CD1c-positive myeloid dendritic cell (primary cell): ENCODE measurements at regions not wholly inside any gene's neighbourhood (a gene's known extent, or its start where the extent isn't known, plus 50 kb on each side); places are given as distances from the start of the nearest gene placed in this dataset.
"Not testable (repeated sequence)": the region's sequence is repeated elsewhere in the genome, so short reads cannot be mapped to it uniquely, and the experiment has no call there.

Source experiments
- DNase-seq: peaks from one replicate; pipeline ENCODE4 v3.0.0-alpha.2; 2016; ENCODE audit errors: extremely low spot score

DNA sequence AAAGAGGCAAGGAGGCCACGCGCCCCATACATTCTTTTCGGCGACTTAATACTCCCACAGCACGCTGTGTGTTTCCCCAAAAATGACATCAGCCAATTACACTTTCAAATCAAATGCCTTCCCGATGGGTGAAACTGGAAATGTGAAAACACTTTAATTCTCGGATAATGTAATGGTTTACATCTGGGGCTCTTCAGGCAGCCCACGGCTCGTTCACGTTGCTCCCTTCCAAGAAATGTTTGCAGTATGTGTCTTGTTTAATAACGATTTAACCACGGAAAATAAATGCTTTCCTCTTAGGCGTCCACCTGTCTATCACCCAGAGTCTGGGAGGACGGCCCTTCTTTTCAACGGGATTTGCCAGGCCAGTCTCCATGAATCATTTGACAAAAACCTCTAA, 272.5 kb downstream of the SHOX start:
- no peak for DNase-seq

DNA sequence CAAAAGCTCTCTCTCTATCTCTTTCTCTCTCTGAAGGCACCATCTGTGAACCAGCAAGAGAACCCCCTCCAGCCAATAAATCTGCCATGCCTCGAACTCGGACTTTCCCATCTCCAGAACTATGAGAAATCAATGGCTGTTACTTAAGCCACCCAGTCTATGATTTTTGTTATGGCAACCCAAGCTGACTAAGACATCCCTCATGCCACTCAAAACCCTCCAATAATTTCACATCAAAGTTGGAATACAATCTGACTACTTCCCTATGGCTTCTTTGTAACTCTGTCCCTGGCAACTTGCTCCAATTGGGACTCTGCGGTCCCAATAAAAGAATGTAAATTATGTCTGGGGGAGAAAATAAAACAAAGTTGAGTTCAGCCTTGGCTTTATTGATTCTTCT, 265.7 kb downstream of the SHOX start:
- no peak for DNase-seq

DNA sequence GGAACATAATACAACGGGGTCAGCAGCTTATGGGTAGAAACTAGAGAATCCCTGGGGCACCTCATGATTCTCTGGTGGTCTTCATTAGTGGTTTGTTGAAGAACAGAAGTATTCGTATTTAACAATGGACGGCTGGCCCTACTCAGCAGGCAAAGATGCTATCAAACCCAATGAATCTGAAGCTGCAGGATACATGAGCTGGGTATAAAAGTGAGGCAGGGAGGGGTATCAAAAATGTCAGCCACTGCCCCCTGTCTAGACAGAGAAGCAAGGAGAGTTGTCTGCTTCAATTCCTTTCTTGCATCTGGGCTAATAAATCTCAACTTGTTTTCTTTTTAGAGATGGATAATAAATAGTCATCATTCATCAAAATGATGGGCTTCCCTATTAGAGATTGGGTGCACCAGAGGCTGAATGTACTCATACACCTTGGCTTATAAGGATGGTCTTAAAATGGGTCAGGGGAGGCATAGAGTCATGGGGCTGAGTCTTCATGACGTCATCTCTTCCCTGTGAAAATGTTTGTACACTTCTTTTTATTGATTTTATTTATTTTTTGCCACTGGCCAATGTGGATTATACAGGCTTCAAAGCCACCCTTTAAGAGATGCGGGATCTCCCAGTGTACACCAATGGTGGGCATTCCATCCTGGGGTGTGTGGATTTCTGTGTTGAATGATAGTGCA, 259.5 kb downstream of the SHOX start:
- DNase-seq: no peak

DNA sequence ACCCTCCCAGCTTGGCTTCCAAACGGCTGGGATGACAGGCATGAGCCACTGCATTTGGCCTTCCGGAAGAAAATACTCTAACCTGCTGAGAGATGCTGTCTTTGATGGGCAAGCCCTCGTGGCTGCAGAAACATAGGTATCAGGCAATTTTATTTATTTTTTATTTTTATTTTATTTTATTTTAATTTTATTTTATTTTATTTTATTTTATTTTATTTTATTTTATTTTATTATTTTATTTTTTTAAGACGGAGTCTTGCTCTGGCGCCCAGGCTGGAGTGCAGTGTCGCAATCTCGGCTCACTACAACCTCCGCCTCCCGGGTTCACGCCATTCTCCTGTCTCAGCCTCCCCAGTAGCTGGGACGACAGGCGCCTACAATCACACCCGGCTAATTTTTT, 257.1 kb downstream of the SHOX start:
- not testable (repeated sequence) for DNase-seq

DNA sequence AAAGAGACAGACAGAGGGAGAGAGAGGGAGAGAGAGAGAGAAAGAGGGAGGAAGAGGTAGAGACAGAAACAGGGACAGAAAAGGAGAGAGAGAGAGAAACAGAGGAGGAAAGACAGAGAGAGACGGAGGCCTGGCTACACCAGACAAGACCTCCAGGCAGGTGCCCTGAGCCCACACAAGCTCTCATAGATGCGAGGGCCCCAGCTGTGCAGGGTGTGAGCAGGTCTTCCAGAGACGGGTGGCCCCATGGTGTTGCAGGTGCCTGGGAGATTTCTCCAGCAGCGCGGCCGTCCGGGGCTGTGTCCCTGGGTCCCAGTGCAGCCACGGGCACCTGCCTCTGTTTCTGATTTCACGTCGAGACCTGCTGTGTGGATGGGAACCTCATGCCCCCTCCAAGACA, 253.0 kb downstream of the SHOX start:
- DNase-seq: no peak

DNA sequence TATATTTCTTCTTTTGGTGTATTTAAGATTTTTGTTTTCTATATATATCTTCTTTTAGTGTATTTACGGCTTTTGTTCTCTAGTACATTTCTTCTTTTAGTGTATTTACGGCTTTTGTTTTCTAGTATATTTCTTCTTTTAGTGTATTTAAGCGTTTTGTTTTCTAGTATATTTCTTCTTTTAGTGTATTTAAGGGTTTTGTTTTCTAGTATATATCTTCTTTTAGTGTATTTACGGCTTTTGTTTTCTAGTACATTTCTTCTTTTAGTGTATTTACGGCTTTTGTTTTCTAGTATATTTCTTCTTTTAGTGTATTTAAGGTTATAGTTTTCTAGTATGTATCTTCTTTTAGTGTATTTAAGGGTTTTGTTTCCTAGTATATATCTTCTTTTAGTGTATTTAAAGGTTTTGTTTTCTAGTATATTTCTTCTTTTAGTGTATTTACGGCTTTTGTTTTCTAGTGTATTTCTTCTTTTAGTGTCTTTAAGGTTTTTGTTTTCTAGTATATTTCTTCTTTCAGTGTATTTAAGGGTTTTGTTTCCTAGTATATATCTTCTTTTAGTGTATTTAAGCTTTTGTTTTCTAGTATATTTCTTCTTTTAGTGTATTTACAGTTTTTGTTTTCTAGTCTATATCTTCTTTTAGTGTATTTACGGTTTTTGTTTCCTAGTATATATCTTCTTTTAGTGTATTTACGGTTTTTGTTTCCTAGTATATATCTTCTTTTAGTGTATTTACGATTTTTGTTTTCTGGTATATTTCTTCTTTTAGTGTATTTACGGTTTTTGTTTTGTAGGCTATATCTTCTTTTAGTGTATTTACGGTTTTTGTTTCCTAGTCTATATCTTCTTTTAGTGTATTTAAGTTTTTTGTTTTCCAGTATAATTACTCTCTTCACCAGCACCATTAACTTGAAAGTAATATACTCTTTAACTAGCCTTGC, 249.4 kb downstream of the SHOX start:
- not testable (repeated sequence) for DNase-seq

DNA sequence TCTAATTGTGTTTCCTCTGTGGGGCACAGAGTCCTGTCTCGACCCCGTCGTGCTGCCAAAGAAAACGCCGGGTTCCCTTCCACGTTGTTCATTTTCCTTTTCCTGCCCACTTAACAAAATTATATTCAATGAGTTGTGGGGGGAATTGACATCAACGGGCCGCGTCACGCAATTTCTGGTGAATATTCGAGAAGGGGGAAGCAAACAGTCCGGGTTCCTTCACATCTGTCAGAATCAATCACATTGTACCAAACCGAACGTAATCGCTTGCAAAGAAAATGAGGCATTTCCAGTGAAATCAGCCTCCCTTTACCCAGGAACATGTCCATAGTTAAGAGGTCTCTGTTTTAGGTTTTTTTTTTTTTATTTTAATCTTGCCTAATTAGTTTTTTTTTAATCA, 243.5 kb downstream of the SHOX start:
- DNase-seq: no peak

DNA sequence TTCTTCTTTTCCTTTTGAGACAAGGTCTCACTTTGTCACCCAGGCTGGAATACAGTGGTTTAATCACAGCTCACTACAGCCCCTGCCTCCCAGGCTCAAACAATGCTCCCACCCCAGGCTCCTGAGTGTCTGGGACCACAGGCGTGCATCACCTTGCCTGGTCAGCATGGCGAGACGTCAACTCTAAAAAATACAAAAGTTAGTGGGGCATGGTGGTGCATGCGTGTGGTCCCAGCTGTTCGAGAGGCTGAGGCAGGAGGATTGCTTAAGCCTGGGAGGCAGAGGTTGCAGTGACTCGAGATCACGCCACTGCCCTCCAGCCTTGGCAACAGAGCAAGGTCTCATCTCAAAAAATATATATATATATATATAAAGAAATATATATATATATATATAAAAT, 242.4 kb downstream of the SHOX start:
- no peak for DNase-seq

DNA sequence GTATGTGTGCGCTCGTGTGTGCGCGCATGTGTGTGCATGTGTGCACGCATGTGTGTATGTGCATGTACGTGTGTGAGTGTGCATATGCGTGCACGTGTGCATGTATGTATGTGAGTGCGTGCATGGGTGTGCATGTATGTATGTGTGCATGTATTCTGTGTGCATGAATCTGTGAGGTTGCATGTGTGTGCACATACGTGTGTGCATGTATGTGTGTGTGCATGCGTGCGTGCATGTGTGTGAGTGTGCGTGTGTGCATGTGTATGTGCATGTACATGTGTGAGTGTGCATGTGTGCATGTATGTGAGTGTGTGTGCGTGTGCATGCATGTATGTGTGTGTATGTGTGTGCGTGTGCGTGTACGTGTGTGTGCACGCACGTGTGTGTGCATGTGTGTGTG, 241.5 kb downstream of the SHOX start:
- DNase-seq: no peak

DNA sequence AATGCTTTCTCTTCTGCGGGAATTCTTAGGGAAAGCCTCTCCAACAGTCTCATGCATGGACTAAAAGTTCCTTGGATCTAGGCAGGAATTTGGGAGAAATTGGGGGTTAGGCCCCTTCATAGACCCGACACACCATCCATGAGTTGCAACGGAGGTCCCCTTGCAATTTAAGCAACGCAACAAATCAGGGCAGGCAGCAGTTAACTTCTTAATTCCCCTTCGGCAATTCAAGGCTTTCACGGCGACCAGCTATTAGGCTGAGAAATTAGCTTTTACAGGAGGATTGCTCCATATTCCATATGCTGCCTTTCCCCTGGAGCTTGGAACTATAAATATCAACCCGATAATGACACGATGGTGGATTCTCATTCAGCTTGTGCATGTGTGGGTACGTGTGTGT, 241.0 kb downstream of the SHOX start:
- DNase-seq: no peak

DNA sequence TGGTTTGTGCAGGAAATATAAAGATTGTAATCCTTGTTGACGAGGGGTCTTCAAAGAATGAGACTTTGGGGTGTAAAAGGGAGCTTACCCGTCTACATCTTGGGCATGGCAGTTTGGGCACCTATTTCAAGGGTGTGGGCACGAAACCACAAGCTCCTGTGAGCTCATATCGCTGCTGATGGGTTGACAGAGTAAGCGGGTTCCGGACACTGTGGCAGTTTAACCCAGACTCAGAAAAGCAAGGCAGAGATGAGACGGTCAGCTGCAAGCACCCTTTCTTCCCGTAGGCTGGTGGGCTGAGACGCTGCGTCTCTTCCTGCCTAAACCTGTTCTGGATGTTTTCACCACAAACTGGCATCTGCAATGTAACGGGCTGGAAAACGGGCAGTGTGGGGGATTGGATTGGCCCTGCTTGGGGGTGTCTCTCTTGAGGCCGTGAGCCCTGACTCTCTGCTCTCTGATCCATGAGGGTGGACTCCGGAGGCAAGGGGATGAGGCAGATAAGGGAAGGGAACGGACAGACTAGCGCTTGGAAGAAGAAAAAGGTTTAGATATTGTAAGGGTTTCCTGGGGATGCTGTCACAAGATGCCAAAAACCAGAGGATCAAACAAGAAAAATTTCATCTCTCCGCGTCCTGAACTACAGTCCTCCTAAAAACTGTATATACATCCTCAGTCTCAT, 237.5 kb downstream of the SHOX start:
- DNase-seq: no peak

DNA sequence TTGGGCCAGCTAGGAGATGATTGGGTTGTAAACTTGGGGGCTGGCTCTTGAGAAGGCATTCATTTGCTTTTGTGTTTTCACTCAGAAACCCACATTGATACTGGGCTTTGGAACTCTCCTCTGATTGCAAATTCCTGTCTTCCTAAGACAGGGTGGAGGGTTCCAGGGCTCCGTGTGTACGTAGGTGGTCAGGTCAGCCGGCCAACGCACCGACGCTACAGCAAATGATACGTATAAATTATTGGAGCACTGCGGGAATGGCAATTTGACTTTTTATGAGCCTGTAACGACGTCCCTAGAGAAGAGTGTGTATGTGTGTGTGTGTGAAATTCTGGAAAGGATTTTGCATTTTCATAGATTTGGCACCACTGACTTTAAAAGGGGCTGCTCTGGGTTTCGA, 236.9 kb downstream of the SHOX start:
- DNase-seq: no peak

DNA sequence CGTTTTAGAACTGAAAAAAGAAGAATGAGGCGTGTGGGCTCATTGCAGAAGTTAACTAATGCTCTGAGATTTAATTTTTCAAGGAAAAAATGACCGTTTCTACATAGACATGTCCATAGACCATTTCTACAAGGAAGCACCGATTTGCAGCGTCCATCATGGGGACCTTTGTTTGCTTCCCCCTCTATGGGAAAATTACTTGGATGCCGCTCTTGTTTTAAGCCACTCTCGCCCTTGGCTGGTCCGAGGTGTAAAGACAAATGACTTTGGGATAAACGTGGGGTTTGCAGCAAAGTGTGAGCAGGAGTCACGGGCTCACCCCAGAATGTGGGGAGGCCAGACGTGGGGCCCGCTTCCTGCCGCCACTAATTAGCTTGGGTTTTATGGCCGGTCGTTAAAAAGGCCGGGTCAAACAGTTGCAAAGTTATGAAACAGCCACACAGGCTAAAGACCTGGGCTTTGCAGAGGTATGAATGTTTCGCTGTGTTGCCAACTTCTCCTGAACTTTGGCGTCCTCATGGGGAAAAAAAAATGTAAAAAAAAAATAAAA, 235.9 kb downstream of the SHOX start:
- no peak for DNase-seq

DNA sequence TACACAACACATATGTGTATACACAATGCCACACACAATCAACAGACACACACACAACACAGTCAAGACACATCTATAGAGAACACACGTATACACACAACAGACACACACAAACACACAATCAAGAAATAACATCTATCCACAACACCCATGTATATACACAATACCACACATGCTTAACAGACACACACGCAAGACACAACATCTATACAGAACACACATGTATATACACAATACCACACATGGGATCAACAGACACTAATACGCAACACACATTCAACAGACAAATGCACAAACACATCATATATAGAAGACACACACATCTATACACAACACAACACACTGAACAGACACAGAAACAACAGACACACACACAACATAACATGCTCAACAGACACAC, 234.8 kb downstream of the SHOX start:
- no peak for DNase-seq

DNA sequence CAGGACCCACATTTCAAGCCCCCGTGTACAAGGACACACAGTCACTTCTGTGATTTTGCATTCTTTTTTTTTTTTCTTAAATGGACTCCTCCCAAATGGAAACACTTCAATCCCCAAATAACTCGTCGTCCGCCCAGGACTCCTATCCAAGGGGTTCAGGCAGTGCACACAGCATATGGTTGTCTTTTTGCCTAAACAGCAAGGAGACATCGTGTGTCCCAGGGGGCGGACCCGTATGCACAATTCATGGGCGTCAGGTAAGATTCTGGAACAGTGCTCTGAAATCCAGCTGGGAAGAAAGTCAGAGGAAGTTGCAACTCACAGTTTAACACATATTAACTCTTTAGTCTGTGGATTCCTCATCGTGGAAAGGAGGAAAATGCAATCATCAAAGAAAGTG, 231.3 kb downstream of the SHOX start:
- no peak for DNase-seq

DNA sequence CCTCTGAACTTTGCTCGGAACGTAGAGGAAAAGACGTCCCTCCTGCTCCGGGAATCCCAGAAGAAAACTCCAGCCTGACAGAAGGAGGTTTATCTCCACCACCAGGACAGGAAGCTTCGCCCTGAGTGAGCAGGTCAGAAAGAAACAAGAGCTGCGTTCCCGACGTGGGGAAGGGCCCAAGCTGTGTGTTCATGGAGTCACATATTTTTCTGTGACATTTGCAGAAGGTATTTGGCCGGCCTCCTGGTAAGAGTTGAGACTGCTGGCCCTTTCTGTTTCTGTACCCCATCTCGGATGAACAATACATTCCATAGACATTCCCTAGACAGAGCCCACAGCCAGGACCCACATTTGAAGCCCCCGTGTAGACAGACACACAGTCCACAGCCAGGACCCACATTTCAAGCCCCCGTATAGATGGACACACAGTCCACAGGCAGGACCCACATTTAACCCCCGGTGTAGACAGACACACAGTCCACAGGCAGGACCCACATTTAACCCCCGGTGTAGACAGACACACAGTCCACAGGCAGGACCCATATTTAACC, 230.8 kb downstream of the SHOX start:
- no peak for DNase-seq

DNA sequence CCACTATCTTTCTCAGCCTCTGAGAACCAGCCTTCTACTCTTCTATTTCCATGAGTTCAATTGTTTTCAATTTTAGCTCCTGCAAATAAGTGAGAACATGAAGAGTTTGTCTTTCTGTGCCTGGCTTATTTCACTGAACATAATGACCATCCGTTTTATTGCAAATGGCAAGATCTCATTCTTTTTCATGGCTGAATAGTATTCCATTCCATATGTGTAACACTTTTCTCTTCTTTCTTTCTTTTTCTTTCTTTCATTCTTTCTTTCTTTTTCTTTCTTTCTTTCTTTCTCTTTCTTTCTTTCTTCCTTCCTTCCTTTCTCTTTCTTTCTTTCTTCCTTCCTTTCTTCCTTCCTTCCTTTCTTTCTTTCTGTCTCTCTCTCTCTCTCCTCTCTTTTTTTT, 228.7 kb downstream of the SHOX start:
- DNase-seq: no peak

DNA sequence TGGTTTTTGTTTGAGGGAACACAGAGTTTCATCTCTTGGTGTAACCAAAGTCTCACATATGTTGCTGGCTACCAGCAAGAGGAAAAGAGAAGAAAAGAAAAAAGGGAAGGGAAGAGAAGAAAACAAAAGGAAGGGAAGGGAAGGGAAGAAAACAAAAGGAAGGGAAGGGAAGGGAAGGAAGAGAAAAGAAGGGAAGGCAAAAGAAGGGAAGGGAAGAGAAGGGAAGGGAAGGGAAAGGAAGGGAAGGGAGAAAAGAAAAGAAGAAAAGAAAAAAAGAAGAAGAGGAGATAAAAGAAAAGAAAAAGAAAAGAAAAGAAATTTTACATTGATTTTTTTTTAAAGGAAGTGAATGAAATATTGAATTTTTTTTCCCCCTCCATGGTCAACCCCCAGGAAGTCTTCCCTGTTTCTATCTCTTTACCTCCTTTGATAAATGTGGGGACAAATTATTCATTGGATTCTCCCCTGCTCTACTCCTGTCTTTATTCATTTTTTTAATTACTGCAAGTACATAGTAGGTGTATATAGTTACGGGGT, 228.0 kb downstream of the SHOX start:
- DNase-seq: no peak

DNA sequence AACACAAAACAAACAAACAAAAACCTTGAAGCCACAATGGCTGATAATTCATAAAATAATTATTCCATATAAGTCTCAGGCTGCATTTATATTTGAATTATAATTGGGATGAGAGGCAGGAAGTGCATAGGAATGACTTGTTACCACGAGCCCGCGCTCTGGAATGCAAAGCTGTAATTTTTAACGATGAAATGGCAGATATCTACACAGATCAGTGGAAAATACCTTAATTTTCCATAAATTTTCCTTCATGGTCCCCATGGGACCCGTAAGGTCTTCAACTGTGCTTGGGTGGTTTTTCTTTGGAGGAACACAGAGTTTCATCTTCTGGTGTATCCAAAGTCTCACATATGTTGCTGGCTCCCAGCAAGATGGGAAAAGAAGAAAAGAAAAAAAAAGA, 226.8 kb downstream of the SHOX start:
- DNase-seq: no peak

DNA sequence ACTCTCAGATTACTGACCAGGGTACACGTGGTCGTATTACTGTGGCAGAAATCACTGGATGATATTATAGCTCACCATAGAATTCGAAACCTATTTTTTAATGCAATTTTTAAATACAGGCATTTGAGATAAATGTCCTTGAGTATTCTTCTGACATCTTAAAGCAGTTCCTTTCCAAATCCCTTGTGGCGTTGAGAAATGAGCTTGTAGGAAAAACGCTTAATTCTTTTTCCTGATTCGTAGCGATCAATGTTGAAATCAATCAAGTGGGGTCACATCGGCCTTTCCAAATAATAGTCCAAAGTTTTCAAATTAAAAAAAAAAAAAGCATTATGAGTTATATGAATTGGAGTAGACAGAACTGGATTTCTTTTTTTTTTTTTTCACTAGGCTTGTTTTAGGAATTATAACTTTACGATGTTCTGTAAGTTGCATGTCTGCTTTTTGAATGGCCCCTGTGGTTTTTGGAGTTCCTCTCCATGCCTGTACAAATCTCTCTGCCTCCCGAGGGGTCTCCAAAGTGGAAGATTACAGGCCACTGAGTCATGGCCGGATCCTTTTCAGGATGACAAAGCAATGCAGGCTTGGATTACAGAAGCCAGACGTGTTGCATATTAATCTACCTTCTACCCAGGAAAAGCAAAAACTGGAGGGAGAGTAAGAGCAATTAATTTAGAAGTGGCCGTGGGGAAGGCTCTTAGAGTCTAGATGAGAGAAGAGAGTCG, 226.1 kb downstream of the SHOX start:
- DNase-seq: no peak

DNA sequence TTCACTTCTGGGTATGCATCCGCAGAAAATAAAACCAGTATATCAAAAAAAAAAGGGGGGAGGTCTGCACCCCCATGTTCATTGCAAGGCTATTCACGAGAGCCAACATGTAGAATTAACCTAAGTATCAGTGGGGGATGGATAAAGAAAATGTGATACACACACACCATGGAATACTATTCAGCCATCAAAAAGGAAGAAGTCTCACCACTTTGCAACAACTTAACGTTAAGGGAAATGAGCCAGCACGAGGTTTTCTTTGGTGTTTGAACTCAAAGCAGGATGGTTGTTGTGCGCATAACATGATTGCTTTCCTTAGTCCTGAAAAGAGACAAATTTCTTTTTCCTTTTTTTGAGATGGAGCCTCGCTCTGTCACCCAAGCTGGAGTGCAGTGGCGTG, 222.7 kb downstream of the SHOX start:
- DNase-seq: no peak
